ENCODE measurements at regions not wholly inside any gene's neighbourhood (a gene's known extent, or its start where the extent isn't known, plus 50 kb on each side); places are given as distances from the start of the nearest gene placed in this dataset.

DNA sequence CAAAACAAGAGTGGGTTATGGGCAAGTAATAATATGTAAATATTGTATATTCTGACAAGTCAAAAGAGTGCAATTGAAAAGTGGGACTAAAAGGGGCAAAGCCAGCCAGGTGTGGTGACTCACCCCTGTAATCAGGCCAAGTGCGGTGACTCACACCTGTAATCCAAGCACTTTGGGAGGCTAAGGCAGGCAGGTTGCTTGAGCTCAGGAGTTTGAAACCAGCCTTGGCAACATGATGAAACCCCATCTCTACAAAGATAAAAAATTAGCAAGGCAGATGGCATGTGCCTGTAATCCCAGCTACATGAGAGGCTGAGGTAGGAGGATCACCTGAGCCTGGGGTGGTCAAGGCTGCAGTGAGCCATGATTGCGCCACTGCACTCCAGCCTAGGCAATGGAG is 304.0 kb downstream of the HHIPL2 start:
- no peak for DNase-seq (ENCODE audit: low read depth in 3 of 3, low spot score in 1 of 3)

DNA sequence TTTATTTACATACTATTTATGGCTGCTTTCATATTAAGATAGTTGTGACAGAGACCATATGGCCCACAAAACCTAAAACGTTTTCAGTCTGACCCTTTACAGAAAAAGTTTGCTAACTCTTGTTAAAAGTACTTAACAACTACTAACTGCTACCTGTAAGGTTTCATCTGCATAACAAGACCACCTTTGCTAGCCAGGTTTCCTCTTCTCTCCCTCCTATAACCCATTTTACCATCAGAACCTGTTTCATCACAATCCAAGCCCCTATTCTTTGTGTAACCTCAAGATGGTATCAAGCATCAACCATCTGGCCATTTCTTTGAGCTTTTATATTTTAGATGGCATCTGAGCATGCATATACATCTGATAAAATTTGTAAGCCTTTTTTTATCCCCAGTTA is 305.4 kb downstream of the HHIPL2 start:
- no peak for DNase-seq (ENCODE audit: low read depth in 3 of 3, low spot score in 1 of 3)

DNA sequence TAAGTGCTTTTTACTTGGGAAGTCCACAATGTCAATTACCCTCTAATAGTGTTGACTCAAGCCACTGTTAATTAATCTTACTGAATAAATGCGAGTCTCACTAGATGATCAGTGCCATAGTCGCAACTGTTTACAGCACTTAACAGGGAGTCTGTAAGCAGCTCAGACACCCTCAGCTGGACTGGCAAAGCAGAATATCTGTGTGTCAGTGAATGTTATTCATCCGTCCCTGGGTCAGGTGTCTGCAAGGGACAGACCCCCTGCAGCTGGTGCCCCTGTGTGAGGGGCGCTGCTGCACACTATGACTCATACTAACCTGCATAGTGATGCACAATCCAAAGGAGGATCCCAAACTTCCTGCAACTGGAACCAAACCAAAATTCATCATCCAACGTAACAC is 306.5 kb downstream of the HHIPL2 start:
- DNase-seq (ENCODE audit: low read depth in 3 of 3, low spot score in 1 of 3), result no peak

DNA sequence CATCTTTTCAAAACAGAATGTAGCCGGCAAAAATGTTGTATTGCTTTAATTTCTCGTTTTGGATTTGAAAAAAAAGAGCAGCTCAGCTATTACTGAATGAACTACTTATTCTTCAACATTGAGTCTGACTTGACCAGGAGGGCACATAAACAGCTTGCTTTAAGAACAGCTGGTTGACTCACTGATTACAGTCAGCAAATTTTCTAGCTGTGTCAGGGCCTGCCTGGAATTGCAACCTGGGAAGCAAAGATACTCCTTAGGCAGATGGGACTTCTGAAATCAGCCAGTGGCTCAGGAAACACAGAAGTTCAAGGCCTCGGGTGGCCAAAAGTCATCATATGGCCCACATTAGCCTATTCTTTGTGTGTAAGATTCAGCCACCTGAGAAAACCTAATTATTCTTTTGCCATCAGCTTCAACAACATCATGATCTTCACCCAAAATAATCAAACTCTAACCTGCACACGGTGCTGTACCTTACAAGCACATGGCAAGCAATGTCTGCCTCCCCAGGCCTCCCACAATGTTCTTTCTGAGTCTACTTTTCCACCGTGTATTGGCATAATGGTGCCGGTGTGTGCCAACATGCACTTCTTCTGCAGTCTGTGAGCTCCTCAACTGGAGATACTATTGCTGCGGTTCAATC is 307.2 kb downstream of the HHIPL2 start:
- no peak for DNase-seq (ENCODE audit: low read depth in 3 of 3, low spot score in 1 of 3)

DNA sequence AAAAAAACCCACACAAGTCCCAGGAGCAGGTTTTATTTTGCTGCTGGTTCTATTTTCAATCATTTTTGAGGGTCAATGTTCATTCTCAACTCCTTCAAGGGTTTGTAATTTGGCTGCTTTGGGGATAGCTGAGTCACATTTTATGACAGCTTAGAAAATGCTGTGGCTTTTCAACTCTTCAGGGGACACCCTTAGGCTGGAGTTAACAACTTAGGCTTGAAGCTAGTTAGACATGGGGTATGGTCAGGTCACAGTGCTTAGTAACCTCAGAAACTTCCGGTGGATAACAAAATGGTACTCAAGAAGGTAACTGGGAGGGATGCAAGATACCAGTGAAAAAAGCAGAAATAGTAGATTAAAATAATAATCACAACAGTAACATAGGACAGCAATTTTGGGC is 308.8 kb downstream of the HHIPL2 start:
- DNase-seq (ENCODE audit: low read depth in 3 of 3, low spot score in 1 of 3), result no peak

DNA sequence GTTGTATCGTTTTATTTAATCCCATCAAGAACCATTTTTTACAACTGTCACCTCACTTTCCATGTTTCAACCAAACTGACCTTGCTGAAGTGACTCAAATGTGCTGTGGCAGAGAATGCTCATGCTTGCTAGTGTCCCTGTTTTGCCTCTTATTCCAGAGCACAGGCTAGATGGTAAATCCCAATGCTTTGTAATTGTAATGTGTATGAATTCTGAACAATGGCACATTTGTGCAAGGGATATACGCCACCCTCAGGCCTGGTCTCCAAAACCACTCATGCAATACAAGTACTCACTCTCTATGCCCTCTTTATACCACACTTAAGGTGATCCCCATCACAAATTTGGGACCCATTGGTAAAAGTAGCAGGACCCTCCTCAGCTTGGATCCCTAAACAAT is 313.6 kb downstream of the HHIPL2 start:
- no peak for DNase-seq (ENCODE audit: low read depth in 3 of 3, low spot score in 1 of 3)

DNA sequence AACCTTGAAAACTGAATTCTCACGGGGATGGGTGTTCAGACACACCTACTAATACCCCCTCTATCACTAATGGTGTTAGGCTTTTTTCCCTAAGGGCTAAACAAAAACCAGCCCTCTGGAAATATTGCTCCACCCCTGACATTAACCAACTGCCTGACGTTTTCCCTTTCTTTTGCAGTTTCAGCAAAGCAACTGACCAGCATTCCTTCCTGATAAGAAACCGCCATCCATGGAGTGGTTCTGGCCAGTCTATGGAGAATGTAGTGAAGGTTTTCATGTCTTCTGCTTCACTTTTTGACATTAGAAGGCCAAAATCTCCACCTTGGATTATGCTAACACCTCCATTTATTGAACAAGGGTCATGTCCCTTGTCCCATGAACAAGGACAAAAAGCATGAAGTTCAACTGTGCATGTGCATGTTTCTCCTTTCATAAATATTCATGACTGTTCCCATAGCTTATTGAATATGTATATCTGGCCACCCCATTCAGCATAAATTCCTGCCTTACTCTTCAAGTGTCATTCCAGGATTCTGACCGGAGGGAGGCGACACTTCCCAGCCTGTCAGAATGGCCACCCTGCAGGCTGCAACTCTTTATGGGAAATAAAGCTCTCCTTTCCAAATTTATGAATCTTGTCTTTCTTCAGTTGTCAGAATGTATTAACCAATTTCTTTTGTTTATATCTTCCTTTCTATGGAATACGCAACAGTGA is 314.3 kb downstream of the HHIPL2 start:
- no peak for DNase-seq (ENCODE audit: low read depth in 3 of 3, low spot score in 1 of 3)

DNA sequence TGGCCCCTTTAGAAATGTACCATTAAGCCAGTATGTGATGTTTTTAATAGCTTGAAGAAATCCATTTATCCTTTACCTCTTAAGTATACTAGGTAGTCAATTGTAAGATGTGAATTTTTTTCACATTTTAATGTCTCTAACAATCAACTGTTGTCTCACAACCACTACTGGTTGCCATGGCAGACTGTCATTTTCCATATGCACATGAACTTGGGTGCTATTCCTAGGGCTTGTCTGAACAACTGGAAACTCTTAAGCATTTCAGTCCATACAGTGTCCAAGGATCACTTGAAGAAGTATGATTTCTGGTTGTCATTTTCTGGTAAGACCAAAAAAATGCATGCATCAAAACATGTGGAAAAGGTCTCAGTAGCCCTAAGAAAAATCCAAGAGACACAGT is 315.1 kb downstream of the HHIPL2 start:
- no peak for DNase-seq (ENCODE audit: low read depth in 3 of 3, low spot score in 1 of 3)

DNA sequence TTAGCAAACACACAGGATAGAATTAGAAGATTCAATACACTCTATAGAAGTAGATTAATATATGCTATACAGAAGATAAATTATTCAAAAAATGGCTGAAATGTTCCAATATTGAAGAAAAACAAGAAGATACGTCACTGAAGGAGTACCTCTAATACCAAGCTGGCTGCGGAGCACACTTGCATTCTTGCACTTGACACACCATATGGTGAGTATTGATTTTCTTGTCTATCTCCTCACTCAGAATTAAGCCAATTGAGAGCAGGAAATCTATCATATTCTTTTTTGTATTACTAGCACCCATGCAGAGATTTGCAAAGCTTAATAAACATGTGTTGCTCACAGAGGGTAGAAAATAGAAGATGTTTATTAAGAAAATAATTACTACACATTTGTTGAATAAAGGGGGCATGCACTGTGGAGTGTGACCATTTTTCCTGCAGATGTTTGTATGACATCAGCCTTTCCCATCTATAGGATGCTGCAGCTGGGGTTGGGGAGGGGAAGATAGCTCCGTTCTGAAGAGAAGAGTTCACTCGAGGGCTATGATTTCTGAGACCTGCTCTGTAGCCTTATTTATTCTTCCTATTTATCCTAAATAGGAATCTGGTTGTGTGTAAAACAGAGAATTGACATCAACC is 318.1 kb downstream of the HHIPL2 start:
- no peak for DNase-seq (ENCODE audit: low read depth in 3 of 3, low spot score in 1 of 3)

DNA sequence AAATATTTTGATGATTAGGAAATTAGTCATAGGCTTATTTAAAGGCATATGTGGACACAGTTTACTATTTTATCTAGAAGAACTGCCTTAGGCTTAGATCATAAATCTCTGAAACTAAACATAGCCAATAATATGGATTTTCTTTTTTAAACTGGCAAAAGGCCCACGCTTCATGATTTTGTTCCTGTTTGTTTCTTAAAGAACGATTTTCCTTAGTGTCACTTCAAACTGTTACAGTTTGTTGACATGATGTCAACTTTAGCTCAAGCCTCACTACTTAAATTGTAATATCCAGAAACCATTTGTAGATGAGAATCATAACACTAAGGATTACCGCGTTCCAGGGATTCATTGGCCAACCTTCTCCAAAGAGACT is 322.6 kb downstream of the HHIPL2 start:
- no peak for DNase-seq (ENCODE audit: low read depth in 3 of 3, low spot score in 1 of 3)

DNA sequence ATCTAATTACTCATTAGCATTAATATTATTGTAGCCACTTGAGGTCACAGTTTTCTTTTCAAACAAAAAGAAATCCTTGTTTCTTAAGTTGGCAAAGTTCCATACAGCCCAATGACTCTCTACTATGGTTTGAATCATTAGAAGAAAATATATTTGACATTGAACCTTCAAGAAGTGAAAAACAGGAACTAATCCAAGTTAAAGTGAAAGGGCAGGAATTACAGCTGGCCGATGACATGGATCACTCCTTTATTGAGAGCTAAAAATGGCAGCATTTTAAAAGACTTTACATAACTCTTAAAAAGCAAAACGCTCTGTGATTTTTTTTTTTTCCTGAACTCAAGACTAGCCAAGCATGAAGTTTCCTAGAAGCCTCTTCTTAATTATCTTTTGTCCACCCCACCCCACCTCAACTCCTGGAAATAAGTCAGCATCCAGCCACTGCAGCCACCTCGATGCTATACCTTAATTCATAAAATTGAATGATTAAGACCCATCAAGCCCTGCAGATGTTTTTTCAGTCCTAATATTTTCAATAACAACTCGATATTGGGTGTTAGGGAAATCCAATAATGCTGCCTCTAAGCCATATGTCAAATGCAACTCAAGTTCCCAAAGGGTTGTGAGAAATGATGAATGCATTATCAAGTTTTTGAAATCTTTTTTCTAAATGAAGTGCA is 323.1 kb downstream of the HHIPL2 start:
- DNase-seq (ENCODE audit: low read depth in 3 of 3, low spot score in 1 of 3), result no peak

DNA sequence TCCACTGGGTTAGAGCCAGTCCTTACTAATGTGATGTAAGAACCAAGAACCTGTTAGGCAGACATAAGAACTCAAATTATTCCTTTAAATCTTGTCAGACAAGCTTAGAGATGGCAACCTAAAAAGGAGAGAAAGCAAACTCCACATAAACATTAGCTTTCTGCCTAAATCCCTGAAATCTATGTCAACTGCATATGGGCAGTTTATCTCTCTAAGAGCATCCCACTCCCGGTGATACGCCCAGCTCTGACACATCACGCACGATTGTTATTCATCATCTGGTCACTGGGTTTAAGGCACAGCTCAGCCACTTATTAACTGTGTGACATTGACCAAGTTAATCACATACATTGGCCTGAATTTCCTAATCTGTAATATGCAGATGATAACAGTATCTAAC is 323.7 kb downstream of the HHIPL2 start:
- DNase-seq (ENCODE audit: low read depth in 3 of 3, low spot score in 1 of 3), result no peak

DNA sequence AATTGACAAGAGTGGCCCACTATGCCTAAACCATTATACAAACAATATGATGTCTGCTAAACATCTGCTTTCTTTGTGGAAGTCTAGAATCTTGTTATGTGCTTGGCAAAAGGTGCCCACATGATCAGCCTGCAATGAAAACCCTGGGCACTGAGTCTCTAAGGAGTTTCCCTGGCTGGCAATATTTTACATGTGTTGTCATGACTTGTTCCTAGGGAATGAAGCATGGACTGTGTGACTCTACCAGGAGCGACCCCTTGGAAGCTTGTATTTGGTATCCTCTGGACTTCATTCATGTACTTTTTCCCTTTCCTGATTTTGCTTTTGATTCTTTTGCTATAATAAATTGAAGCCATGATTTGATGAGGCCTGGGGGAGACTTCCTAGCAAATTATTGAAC is 324.9 kb downstream of the HHIPL2 start:
- no peak for DNase-seq (ENCODE audit: low read depth in 3 of 3, low spot score in 1 of 3)

DNA sequence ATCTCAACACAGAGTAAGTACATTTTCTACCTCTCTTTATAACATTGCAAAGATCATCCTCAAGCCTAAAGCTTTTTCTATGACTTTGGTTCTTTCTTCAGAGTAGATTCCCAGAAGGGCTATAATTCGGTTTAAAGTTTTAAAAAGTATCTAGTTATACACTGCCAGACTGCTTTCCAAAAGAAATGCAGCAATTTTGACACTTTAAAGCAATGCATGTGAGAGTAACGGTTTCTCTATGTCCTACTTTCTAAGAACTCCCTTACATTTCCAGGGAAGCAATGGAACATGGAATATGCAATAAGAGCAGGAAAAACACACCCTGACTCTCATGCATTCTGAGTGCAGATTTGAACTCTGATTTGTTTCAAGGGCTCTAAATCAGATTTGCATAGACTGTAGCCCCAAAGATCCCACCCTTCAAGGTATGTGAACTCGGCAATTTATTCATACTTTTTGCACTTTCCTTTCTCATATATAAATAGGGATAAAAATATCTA is 331.6 kb downstream of the HHIPL2 start:
- DNase-seq (ENCODE audit: low read depth in 3 of 3, low spot score in 1 of 3), result no peak

DNA sequence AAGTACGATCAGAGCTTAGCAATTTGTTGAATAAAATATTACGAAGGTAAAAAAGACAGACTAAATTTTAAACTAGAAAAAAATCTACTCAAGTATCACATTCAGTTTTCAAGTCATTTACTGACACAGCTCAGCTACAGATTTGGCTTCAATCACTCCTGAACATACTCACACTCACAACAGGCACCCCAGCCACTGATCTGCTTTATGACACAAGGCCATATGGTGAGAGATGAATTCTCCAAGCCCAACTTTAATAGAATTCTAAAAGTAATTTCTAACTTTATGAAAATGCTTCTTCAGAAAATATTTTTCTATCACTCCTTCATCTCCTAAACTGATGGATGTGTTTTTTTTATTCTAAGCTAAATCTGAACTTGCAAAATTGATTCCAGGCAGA is 337.1 kb downstream of the HHIPL2 start:
- DNase-seq (ENCODE audit: low read depth in 3 of 3, low spot score in 1 of 3), result no peak

DNA sequence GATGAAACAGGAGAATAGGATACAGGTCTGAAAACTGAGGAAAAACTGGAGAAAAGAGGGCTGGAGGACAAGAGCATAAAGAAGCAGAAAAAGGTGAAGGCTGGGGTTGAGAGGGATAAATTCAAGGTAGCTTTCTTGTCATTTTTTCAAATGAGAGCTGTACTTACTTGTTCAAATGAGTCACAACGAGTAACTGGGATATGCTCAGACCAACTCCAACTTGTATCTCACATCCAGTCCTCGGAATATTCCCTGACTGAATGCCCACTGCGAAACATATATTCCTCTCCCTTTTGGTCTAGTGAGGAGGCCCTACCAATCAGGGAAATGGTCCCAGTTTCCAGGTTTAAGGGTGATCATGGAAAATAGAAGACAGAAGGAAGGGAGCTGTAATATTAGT is 343.4 kb downstream of the HHIPL2 start:
- no peak for DNase-seq (ENCODE audit: low read depth in 3 of 3, low spot score in 1 of 3)

DNA sequence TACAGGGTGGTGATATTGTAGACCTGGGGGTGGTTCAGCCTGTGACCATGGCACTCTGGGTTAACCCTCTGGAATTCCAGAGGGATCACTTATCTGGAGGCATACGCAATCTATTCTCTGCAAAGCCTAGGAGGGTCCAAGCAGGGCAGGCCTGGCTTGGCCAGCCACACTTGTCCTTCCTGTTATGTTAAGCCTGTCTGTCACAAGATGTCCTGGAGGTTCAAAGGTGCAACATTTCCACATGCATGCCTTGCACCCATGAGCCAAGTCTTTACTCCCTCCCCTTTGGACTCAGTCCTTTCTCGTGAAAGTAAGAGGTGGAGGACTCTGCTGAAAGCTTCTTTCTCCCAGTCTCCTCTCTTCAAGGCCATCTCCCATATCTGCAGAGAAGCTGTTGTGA is 345.1 kb downstream of the HHIPL2 start:
- DNase-seq (ENCODE audit: low read depth in 3 of 3, low spot score in 1 of 3), result no peak

DNA sequence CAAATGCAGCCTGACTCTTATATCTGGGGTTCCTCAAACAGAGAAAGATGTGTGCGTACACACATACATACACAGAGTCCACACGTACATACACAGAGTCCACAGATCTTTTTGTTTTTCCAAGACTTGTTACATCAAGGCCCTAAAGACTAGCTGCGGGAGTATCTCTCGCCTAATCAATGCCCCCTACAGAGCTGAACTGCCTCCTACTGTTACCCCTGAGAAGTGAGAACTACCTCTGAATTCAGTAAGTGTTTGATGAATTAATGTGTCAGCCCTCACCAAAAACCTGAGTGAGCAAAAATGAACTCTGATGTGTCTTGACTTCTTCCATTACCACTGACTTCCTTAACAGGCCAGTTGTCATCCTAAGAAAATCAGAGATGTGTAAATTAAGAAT is 351.2 kb downstream of the HHIPL2 start:
- DNase-seq (ENCODE audit: low read depth in 3 of 3, low spot score in 1 of 3), result no peak

DNA sequence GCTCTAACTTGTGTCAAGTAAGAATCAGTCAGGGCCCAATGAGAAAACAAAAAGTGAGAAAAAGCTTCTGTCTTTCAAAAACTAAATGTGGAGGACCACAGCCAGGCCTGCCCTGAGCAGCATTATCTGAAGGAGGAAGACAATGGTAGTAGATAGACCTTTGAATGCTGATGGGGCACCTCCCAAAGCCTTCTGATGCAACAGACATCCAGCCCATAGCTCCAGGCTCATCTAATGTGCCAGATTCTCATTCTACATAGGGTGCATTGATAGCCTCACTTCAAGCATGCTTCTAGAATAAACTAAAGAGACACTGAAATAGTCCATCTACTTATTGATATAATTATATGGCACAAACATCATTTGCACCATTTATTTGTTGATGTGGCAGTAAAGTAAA is 351.6 kb downstream of the HHIPL2 start:
- no peak for DNase-seq (ENCODE audit: low read depth in 3 of 3, low spot score in 1 of 3)

DNA sequence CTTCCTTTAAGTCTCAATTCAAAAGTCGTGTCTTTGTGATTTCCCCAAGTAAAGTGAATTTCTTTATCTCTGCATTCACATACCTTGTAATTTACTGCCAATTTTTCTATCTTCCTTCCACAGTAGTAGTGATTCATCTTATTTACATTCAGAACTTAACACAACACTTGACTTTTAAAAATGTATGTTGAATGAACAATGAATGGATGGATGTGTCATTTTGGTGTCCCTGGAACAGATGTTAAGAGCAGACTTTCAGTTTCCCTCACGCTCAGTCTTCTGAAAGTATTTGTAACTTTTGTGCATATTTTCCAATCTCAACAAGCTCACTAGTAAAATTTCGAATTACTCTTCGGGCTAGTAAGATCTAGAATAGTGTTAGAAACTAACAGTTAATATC is 352.0 kb downstream of the HHIPL2 start:
- no peak for DNase-seq (ENCODE audit: low read depth in 3 of 3, low spot score in 1 of 3)

DNA sequence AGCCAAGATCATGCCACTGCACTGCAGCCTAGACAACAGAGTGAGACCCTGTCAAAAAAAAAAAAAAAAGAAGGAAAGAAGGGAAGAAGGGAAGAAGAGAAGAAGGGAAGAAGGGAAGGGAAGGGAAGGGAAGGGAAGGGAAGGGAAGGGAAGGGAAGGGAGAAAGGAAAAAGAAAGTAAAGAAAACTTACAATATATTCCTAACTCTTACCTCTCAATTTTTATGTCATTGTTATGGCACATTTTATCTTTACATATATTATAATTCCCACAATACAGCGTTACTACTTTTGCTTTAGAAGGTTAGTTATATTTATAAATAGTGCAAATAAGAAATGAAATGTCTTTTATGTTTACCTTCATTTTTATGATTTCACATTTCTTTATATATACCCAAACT is 358.7 kb downstream of the HHIPL2 start:
- no peak for DNase-seq (ENCODE audit: low read depth in 3 of 3, low spot score in 1 of 3)

Data from stimulated activated CD4-positive, alpha-beta T cell treated with anti-CD3 and anti-CD28 coated beads, TNF-alpha, amount 100 ng/mL, for 1 hour (primary cell).